GM21390 (cell line): ENCODE measurements at regions not wholly inside any gene's neighbourhood (a gene's known extent, or its start where the extent isn't known, plus 50 kb on each side); places are given as distances from the start of the nearest gene placed in this dataset.
"Not testable (repeated sequence)": the region's sequence is repeated elsewhere in the genome, so short reads cannot be mapped to it uniquely, and the experiment has no call there.

Source experiments
- ATAC-seq: cut with Tn5 transposase; IDR thresholded peaks from one replicate; pipeline ENCODE4 v1.9.1; 2021; ENCODE audit not compliant: unreplicated experiment

- no peak for ATAC-seq
Measured at GRCh38 chr7:68840991-68841390, 757.3 kb upstream of the AUTS2 start.

- ATAC-seq, result not testable (repeated sequence)
Measured at GRCh38 chr7:68843985-68844384, 754.3 kb upstream of the AUTS2 start.

- ATAC-seq, result no peak
Measured at GRCh38 chr7:68846811-68847325, 751.4 kb upstream of the AUTS2 start.

- no peak for ATAC-seq
Measured at GRCh38 chr7:68853254-68853653, 745.0 kb upstream of the AUTS2 start.

GRCh38 chr7:68857571-68857970, 740.7 kb upstream of the AUTS2 start:
- no peak for ATAC-seq

GRCh38 chr7:68858497-68858896, 739.8 kb upstream of the AUTS2 start:
- ATAC-seq, result no peak

- no peak for ATAC-seq
Measured at GRCh38 chr7:68861171-68861570, 737.1 kb upstream of the AUTS2 start.

GRCh38 chr7:68862261-68862660, 736.0 kb upstream of the AUTS2 start:
- ATAC-seq, result no peak

- no peak for ATAC-seq
Measured at GRCh38 chr7:68862736-68863135, 735.5 kb upstream of the AUTS2 start.

- ATAC-seq, result no peak
Measured at GRCh38 chr7:68865351-68866199, 732.7 kb upstream of the AUTS2 start.

- ATAC-seq, result no peak
Measured at GRCh38 chr7:68866200-68866570, 732.1 kb upstream of the AUTS2 start.

GRCh38 chr7:68866721-68867120, 731.6 kb upstream of the AUTS2 start:
- not testable (repeated sequence) for ATAC-seq

GRCh38 chr7:68868978-68869377, 729.3 kb upstream of the AUTS2 start:
- no peak for ATAC-seq

GRCh38 chr7:68873616-68874015, 724.7 kb upstream of the AUTS2 start:
- ATAC-seq, result no peak

GRCh38 chr7:68875857-68876256, 722.4 kb upstream of the AUTS2 start:
- ATAC-seq, result no peak

- ATAC-seq, result not testable (repeated sequence)
Measured at GRCh38 chr7:68887116-68887515, 711.2 kb upstream of the AUTS2 start.

- no peak for ATAC-seq
Measured at GRCh38 chr7:68888971-68889385, 709.3 kb upstream of the AUTS2 start.

- no peak for ATAC-seq
Measured at GRCh38 chr7:68892236-68892635, 706.0 kb upstream of the AUTS2 start.

- no peak for ATAC-seq
Measured at GRCh38 chr7:68893411-68893810, 704.9 kb upstream of the AUTS2 start.

- not testable (repeated sequence) for ATAC-seq
Measured at GRCh38 chr7:68899156-68899555, 699.1 kb upstream of the AUTS2 start.

GRCh38 chr7:68900096-68900495, 698.2 kb upstream of the AUTS2 start:
- no peak for ATAC-seq

- ATAC-seq, result no peak
Measured at GRCh38 chr7:68904630-68905029, 693.6 kb upstream of the AUTS2 start.

- ATAC-seq, result no peak
Measured at GRCh38 chr7:68911754-68912153, 686.5 kb upstream of the AUTS2 start.
